Parathyroid adenoma (tissue), 2 donors: ENCODE measurements at regions not wholly inside any gene's neighbourhood (a gene's known extent, or its start where the extent isn't known, plus 50 kb on each side); places are given as distances from the start of the nearest gene placed in this dataset.

Experiments
- H2AFZ ChIP-seq: fragments of 300-600 bp; sonication (generic); one replicate; pipeline ENCODE4 v1.7.0; 2017; ENCODE audit warnings: antibody characterized with exemption, mild to moderate bottlenecking
- H3K27ac ChIP-seq: fragments of 300-600 bp; sonication (generic); one replicate; pipeline ENCODE4 v1.7.0; 2017
- H3K27me3 ChIP-seq: fragments of 300-600 bp; sonication (generic); one replicate; pipeline ENCODE4 v1.7.0; 2017; ENCODE audit warnings: low read length; ENCODE audit not compliant: control insufficient read depth, insufficient read depth
- H3K36me3 ChIP-seq: fragments of 300-600 bp; sonication (generic); one replicate; pipeline ENCODE4 v1.7.0; 2017; ENCODE audit warnings: low read length; ENCODE audit not compliant: control insufficient read depth, insufficient read depth
- H3K4me1 ChIP-seq: fragments of 300-600 bp; sonication (generic); one replicate; pipeline ENCODE4 v1.7.0; 2017; ENCODE audit warnings: control low read depth
- H3K4me2 ChIP-seq: fragments of 300-600 bp; sonication (generic); one replicate; pipeline ENCODE4 v1.7.0; 2017; ENCODE audit warnings: low read length
- H3K4me3 ChIP-seq: fragments of 300-600 bp; sonication (generic); one replicate; pipeline ENCODE4 v1.7.0; 2017; ENCODE audit warnings: low read depth, low read length
- H3K79me2 ChIP-seq: fragments of 300-600 bp; sonication (generic); one replicate; pipeline ENCODE4 v1.7.0; 2017; ENCODE audit warnings: control low read depth
- H3K9ac ChIP-seq: fragments of 300-600 bp; sonication (generic); one replicate; pipeline ENCODE4 v1.7.0; 2017; ENCODE audit warnings: mild to moderate bottlenecking
- H3K9me3 ChIP-seq: fragments of 300-600 bp; sonication (generic); one replicate; pipeline ENCODE4 v1.7.0; 2017; ENCODE audit warnings: low read length; ENCODE audit not compliant: control insufficient read depth
- TF ChIP-seq, protein P1 (sequence below): fragments of 300-600 bp; sonication (generic); IDR thresholded peaks from one replicate; pipeline ENCODE4 v1.7.0; 2017; ENCODE audit warnings: antibody characterized with exemption, mild to moderate bottlenecking
- donor health status: primary hyperparathyroidism.

DNA sequence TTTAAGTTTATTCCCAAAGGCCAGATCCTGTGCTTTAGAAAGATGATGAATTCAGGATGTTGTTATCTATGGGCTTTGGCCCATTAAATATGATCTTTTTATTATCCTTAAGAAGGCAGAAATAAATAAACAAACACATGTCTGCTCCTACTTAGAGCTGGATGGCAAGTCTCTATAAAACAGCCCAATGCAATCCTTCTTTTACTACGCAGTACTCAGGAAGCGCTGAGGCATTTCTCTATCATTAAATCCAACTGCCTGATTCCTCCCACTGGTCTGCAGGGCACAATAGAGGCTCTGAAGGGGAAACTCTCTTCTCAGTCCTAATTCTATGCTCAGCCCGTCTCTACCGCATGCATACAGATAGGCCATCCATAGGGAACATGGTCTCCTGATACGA, 144.5 kb upstream of the TMEM72 start:
- no peak overlapping the region for H3K4me3 ChIP-seq
- H3K4me2 ChIP-seq = no peak overlapping the region
- TF ChIP-seq, protein P1, sequence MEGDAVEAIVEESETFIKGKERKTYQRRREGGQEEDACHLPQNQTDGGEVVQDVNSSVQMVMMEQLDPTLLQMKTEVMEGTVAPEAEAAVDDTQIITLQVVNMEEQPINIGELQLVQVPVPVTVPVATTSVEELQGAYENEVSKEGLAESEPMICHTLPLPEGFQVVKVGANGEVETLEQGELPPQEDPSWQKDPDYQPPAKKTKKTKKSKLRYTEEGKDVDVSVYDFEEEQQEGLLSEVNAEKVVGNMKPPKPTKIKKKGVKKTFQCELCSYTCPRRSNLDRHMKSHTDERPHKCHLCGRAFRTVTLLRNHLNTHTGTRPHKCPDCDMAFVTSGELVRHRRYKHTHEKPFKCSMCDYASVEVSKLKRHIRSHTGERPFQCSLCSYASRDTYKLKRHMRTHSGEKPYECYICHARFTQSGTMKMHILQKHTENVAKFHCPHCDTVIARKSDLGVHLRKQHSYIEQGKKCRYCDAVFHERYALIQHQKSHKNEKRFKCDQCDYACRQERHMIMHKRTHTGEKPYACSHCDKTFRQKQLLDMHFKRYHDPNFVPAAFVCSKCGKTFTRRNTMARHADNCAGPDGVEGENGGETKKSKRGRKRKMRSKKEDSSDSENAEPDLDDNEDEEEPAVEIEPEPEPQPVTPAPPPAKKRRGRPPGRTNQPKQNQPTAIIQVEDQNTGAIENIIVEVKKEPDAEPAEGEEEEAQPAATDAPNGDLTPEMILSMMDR = no peak
- H3K27ac ChIP-seq = no peak overlapping the region
- no peak overlapping the region for H3K9ac ChIP-seq
- H3K36me3 ChIP-seq = no peaks in the 10 kb centered on the region
- no peaks in the 10 kb centered on the region for H3K4me1 ChIP-seq
- H2AFZ ChIP-seq = no peak overlapping the region
- no peaks in the 10 kb centered on the region for H3K9me3 ChIP-seq
- H3K27me3 ChIP-seq = no peaks in the 10 kb centered on the region
- H3K79me2 ChIP-seq = no peaks in the 10 kb centered on the region

DNA sequence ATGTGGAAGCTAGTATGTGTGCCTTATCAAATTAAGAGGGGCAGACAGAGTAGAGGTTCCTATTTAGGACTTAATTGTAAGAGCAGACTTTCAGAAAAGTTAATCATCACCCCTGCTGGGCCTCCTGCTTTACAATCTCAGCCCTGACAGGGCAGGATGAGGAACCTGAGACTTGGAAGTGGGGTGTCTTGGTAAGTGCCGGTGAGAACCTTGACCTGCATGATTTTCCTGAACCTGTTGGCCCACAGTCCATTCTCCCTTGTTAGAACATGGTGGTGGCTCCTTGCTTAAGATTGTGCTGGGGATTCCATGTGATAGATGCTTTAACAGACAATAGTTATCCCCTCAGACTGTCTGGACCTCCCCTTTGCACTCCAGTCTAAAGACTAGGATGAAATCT, 141.7 kb upstream of the TMEM72 start:
- H3K4me2 ChIP-seq = no peak overlapping the region
- H3K79me2 ChIP-seq = no peaks in the 10 kb centered on the region
- H3K27me3 ChIP-seq = no peaks in the 10 kb centered on the region
- no peak overlapping the region for H3K4me3 ChIP-seq
- H3K9me3 ChIP-seq = no peaks in the 10 kb centered on the region
- H3K9ac ChIP-seq = no peak overlapping the region
- TF ChIP-seq, protein P1 = no peak
- no peak overlapping the region for H2AFZ ChIP-seq
- no peaks in the 10 kb centered on the region for H3K36me3 ChIP-seq
- no peak overlapping the region for H3K27ac ChIP-seq
- H3K4me1 ChIP-seq = no peaks in the 10 kb centered on the region

DNA sequence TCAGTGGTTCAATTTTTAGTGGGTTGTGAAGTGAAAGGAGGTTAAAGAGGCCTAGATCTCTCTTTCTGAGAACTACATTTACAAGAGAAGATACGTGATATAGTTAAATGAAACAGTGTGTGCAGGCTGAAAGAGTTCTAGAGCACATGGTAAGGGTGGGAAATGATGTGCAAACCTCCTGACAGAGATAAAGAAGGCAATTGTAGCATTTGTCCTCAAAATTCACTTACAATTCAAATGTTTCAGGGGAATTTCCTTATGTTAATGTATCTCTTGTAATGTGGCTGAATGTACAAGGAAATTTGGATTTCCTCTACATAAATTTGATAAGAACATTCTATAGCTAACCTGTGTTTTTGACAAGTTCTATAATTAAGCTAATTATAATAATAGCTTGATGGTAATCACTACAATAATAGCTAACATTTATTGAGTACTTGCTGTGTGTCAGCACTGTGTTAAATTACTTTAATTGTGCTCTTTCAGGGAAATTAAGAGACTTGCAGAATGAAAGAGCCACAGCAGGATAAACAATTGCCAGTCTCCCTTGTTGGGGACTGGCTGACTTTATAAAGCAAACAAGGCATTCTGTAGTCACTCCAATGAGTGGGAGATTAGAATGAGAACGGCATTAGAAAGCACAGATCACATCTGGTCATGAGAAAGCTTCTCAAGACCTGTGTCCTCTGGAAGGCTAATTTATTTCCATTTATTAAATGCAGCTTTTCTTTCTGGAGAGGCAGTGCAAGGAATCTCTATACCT, 139.7 kb upstream of the TMEM72 start:
- H3K36me3 ChIP-seq = no peaks in the 10 kb centered on the region
- no peak overlapping the region for H2AFZ ChIP-seq
- no peaks in the 10 kb centered on the region for H3K4me1 ChIP-seq
- H3K79me2 ChIP-seq = no peaks in the 10 kb centered on the region
- no peak overlapping the region for H3K9ac ChIP-seq
- TF ChIP-seq, protein P1 = no peak
- no peak overlapping the region for H3K4me3 ChIP-seq
- no peaks in the 10 kb centered on the region for H3K9me3 ChIP-seq
- no peak overlapping the region for H3K4me2 ChIP-seq
- H3K27ac ChIP-seq = no peak overlapping the region
- H3K27me3 ChIP-seq = peaks cover 4% of the 10 kb centered on the region

DNA sequence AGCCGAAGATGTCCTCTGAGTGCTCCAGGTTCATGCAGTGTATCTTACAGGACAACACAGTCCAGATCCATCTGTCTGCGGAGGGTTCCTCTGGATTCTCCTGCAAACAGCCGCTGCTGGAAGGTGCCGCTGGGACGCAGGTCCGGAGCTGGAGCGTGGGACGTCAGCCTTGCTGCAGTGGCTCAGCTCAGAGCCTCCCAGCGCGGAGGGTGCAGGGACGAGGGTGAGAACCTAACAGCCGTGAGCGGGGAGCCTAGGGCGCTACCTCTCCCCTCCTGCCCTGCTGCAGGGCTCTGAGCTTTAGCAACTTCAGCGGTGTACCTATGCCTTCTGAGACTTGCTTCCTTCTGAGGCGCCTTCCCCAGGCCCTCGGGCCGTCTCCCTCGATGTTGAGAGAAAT, 137.6 kb upstream of the TMEM72 start:
- no peak overlapping the region for H3K4me2 ChIP-seq
- no peaks in the 10 kb centered on the region for H3K79me2 ChIP-seq
- H3K9ac ChIP-seq = no peak overlapping the region
- no peak overlapping the region for H2AFZ ChIP-seq
- H3K4me1 ChIP-seq = no peaks in the 10 kb centered on the region
- peaks cover 4% of the 10 kb centered on the region for H3K27me3 ChIP-seq
- TF ChIP-seq, protein P1 = no peak
- H3K27ac ChIP-seq = no peak overlapping the region
- no peak overlapping the region for H3K4me3 ChIP-seq
- H3K36me3 ChIP-seq = no peaks in the 10 kb centered on the region
- H3K9me3 ChIP-seq = no peaks in the 10 kb centered on the region
